Hepatocyte (in vitro differentiated cells): ENCODE measurements at regions not wholly inside any gene's neighbourhood (a gene's known extent, or its start where the extent isn't known, plus 50 kb on each side); places are given as distances from the start of the nearest gene placed in this dataset.

Experiments used
- DNase-seq: peaks from one replicate; pipeline ENCODE4 v3.0.0-alpha.2; 2016; ENCODE audit warnings: low spot score
- H2AFZ ChIP-seq: fragments of 200-600 bp; sonication (generic); 2 replicates; pipeline ENCODE4 v1.6.0; 2016; ENCODE audit warnings: antibody characterized with exemption, mild to moderate bottlenecking
- H3K27ac ChIP-seq: fragments of 200-600 bp; sonication (generic); 2 replicates; pipeline ENCODE4 v1.5.1; 2016; ENCODE audit warnings: mild to moderate bottlenecking
- H3K27me3 ChIP-seq: fragments of 200-600 bp; sonication (generic); 2 replicates; pipeline ENCODE4 v1.6.1; 2016
- H3K36me3 ChIP-seq: fragments of 200-600 bp; sonication (generic); replicated peaks from 2 replicates; pipeline ENCODE4 v1.5.1; 2016; ENCODE audit warnings: low read depth; ENCODE audit not compliant: insufficient read depth
- H3K4me1 ChIP-seq: fragments of 200-600 bp; sonication (generic); 2 replicates; pipeline ENCODE4 v1.5.1; 2016; ENCODE audit warnings: mild to moderate bottlenecking, moderate library complexity; ENCODE audit not compliant: insufficient read depth
- H3K4me2 ChIP-seq: fragments of 200-600 bp; sonication (generic); 2 replicates; pipeline ENCODE4 v1.6.0; 2016
- H3K4me3 ChIP-seq: fragments of 200-600 bp; sonication (generic); 2 replicates; pipeline ENCODE4 v1.5.1; 2016; ENCODE audit warnings: mild to moderate bottlenecking
- H3K79me2 ChIP-seq: fragments of 200-600 bp; sonication (generic); 2 replicates; pipeline ENCODE4 v1.6.0; 2017; ENCODE audit warnings: mild to moderate bottlenecking
- H3K9me2 ChIP-seq: fragments of 200-600 bp; sonication (generic); replicated peaks from 2 replicates; pipeline ENCODE4 v1.6.0; 2017; ENCODE audit warnings: mild to moderate bottlenecking; ENCODE audit not compliant: insufficient read depth
- H3K9me3 ChIP-seq: fragments of 200-600 bp; sonication (generic); 2 replicates; pipeline ENCODE4 v1.5.1; 2016; ENCODE audit warnings: low read depth, mild to moderate bottlenecking
- H4K20me1 ChIP-seq: fragments of 200-600 bp; sonication (generic); 2 replicates; pipeline ENCODE4 v1.6.0; 2016; ENCODE audit warnings: mild to moderate bottlenecking; ENCODE audit not compliant: insufficient read depth, poor library complexity, severe bottlenecking
- EZH2 ChIP-seq: fragments of 200-600 bp; sonication (generic); IDR thresholded peaks from 2 replicates; pipeline ENCODE4 v1.6.1; 2016; ENCODE audit warnings: antibody characterized with exemption, mild to moderate bottlenecking, borderline replicate concordance
- EZH2phosphoT487 ChIP-seq: fragments of 200-600 bp; sonication (generic); IDR thresholded peaks from one replicate; pipeline ENCODE4 v1.6.1; 2018; ENCODE audit warnings: antibody characterized with exemption, mild to moderate bottlenecking, low read depth, moderate library complexity; ENCODE audit not compliant: unreplicated experiment, severe bottlenecking
- WGBS: methylation state at CpG from one replicate; pipeline ENCODE4 v1.1.6; 2016; ENCODE audit warnings: low lambda C conversion rate; ENCODE audit errors: missing lambda C conversion rate; 5-methylcytosine and 5-hydroxymethylcytosine counted together
- TF ChIP-seq, protein P1 (sequence below): fragments of 200-600 bp; sonication (generic); IDR thresholded peaks from 2 replicates; pipeline ENCODE4 v1.5.1; 2016; ENCODE audit warnings: antibody characterized with exemption, mild to moderate bottlenecking; ENCODE audit not compliant: poor library complexity

DNA sequence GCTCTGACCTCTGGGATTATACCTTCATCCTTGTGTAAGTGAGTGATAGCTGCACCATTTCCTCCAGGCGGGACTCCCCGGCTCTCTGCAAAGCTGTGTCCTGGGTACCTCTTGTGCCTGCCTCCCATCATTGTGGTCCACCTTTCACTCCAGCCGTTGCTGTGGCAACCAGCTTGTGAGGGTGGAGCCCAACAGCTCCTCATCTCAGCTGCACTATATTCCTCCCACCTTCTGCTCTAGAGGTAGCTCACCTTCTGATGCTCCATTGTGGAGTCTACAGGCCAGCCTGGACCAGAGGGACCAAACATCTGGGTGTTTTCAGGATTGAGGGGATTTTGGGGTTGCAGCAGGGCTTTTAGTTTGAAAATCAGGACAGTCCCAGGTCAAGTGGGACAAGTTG is 708.2 kb downstream of the UQCRFS1 start:
- TF ChIP-seq, protein P1, sequence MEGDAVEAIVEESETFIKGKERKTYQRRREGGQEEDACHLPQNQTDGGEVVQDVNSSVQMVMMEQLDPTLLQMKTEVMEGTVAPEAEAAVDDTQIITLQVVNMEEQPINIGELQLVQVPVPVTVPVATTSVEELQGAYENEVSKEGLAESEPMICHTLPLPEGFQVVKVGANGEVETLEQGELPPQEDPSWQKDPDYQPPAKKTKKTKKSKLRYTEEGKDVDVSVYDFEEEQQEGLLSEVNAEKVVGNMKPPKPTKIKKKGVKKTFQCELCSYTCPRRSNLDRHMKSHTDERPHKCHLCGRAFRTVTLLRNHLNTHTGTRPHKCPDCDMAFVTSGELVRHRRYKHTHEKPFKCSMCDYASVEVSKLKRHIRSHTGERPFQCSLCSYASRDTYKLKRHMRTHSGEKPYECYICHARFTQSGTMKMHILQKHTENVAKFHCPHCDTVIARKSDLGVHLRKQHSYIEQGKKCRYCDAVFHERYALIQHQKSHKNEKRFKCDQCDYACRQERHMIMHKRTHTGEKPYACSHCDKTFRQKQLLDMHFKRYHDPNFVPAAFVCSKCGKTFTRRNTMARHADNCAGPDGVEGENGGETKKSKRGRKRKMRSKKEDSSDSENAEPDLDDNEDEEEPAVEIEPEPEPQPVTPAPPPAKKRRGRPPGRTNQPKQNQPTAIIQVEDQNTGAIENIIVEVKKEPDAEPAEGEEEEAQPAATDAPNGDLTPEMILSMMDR = no peak
- TF ChIP-seq EZH2 = no peak
- TF ChIP-seq EZH2phosphoT487 = no peak
- Histone ChIP-seq H3K27ac (no peak overlapping the region), H3K9me3 (no peaks in the 10 kb centered on the region), H3K4me3 (no peak overlapping the region), H3K4me1 (peaks cover 3% of the 10 kb centered on the region), H3K9me2 (no peaks in the 10 kb centered on the region), H3K36me3 (no peaks in the 10 kb centered on the region), H3K79me2 (no peaks in the 10 kb centered on the region), H4K20me1 (no peaks in the 10 kb centered on the region), H2AFZ (no peak overlapping the region), H3K4me2 (no peak overlapping the region), H3K27me3 (no peaks in the 10 kb centered on the region)
- 91% methylated on average over 3 of the region's 3 CpGs for WGBS
- DNase-seq = no peak

GRCh38 chr19:28504139-28504538 is 708.8 kb downstream of the UQCRFS1 start:
- Histone ChIP-seq H3K79me2 (no peaks in the 10 kb centered on the region), H3K27me3 (no peaks in the 10 kb centered on the region), H3K9me3 (no peaks in the 10 kb centered on the region), H3K4me1 (peaks cover 3% of the 10 kb centered on the region), H3K27ac (no peak overlapping the region), H3K9me2 (no peaks in the 10 kb centered on the region), H3K4me2 (no peak overlapping the region), H3K36me3 (no peaks in the 10 kb centered on the region), H2AFZ (no peak overlapping the region), H4K20me1 (no peaks in the 10 kb centered on the region), H3K4me3 (no peak overlapping the region)
- DNase-seq = no peak
- 65% methylated on average over 3 of the region's 3 CpGs for whole genome bisulfite sequencing
- TF ChIP-seq EZH2phosphoT487 = no peak
- no peak for TF ChIP-seq EZH2
- TF ChIP-seq, protein P1 = no peak

DNA sequence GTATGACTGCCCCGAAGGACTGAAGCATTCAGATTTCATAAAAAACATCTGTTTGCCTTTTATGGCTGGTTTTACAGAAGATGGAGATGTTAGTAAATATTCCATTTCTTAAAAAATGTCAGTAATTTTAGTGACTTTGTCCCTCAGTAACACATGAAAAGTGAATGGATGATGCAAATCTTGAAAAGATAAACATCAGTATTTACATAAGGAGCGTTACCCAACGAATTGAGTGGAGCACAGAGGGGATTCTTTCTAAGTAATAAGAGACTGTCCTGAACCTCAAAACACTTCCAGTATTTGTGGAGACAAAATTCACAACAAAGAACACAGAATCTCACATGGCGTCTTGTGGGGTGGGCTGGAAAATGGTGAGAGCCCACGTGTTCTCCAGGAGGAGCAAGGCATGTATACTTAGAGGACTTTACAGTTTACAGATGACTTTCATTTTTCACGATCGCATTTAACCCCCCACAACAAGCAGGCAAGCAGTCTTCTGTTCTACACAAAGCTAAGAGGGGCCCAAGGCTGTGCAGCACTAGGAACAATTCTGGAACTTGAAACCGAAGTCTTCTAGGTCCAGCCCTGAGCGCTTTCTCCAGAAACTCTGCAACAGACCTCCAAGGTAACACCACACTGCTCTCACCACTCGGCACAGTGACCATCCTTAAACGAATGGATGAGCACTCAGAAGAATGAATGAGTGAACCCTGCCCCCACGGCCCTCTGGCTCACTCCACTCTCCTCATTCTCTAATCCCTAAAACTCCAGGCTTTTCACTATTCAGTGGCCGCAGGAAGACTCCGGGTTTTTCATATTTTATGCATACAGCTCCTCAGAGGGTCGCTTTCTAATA is 709.8 kb downstream of the UQCRFS1 start:
- Histone ChIP-seq H2AFZ (no peak overlapping the region), H3K27me3 (no peaks in the 10 kb centered on the region), H3K27ac (no peak overlapping the region), H3K4me2 (peak overlapping the region; percentile 56), H3K9me3 (no peaks in the 10 kb centered on the region), H3K79me2 (no peaks in the 10 kb centered on the region), H3K4me1 (peaks cover 3% of the 10 kb centered on the region), H3K36me3 (no peaks in the 10 kb centered on the region), H4K20me1 (no peaks in the 10 kb centered on the region), H3K9me2 (no peaks in the 10 kb centered on the region), H3K4me3 (no peak overlapping the region)
- 52% methylated on average over 15 of the region's 15 CpGs for WGBS
- no peak for DNase-seq
- TF ChIP-seq EZH2 (no peak), EZH2phosphoT487 (no peak)
- TF ChIP-seq, protein P1 = no peak
